ENCODE measurements at regions not wholly inside any gene's neighbourhood (a gene's known extent, or its start where the extent isn't known, plus 50 kb on each side); places are given as distances from the start of the nearest gene placed in this dataset.

GRCh38 chr9:71361357-71361756 is 239.9 kb upstream of the TRPM3 start:
- no peak for ATAC-seq
- TF ChIP-seq TOX (CRISPR knock-in tag; IDR thresholded peaks at IDR 0.05; ENCODE audit: borderline replicate concordance): no peak
- no peak for TF ChIP-seq ESRRG (CRISPR knock-in tag; IDR thresholded peaks at IDR 0.05)
- no peak for TF ChIP-seq CSRNP3 (CRISPR knock-in tag; IDR thresholded peaks at IDR 0.05)
- no peak for TF ChIP-seq PATZ1 (CRISPR knock-in tag; IDR thresholded peaks at IDR 0.05; ENCODE audit: borderline replicate concordance)
- TF ChIP-seq ZNF8 (CRISPR knock-in tag; IDR thresholded peaks at IDR 0.05): no peak
- no peak for TF ChIP-seq ZNF565 (CRISPR knock-in tag; conservative IDR thresholded peaks at IDR 0.05; ENCODE audit: low read depth)
- no peak for TF ChIP-seq ZNF70 (CRISPR knock-in tag; IDR thresholded peaks at IDR 0.05)
- TF ChIP-seq ISL1 (CRISPR knock-in tag; IDR thresholded peaks at IDR 0.05): no peak
- TF ChIP-seq GLIS3 (CRISPR knock-in tag; IDR thresholded peaks at IDR 0.05): no peak
- no peak for TF ChIP-seq CSDC2 (CRISPR knock-in tag; IDR thresholded peaks at IDR 0.05)
- TF ChIP-seq TSHZ2 (CRISPR knock-in tag; IDR thresholded peaks at IDR 0.05): no peak
- TF ChIP-seq RARB (CRISPR knock-in tag; IDR thresholded peaks at IDR 0.05): no peak
- no peak for TF ChIP-seq SNAI2 (CRISPR knock-in tag; IDR thresholded peaks at IDR 0.05)
- TF ChIP-seq ZFP3 (CRISPR knock-in tag; IDR thresholded peaks at IDR 0.05): no peak
- TF ChIP-seq TCF4 (CRISPR knock-in tag; IDR thresholded peaks at IDR 0.05; ENCODE audit: borderline replicate concordance): no peak
- no peak for TF ChIP-seq PPARA (CRISPR knock-in tag; IDR thresholded peaks at IDR 0.05; ENCODE audit: borderline replicate concordance)
- TF ChIP-seq ZFP30 (CRISPR knock-in tag; IDR thresholded peaks at IDR 0.05): no peak
- TF ChIP-seq POU6F1 (CRISPR knock-in tag; IDR thresholded peaks at IDR 0.05; ENCODE audit: borderline replicate concordance, low read depth): no peak
- no peak for TF ChIP-seq ZC3H10 (CRISPR knock-in tag; IDR thresholded peaks at IDR 0.05)
- no peak for TF ChIP-seq ARNTL (CRISPR knock-in tag; IDR thresholded peaks at IDR 0.05; ENCODE audit: borderline replicate concordance, low read depth)

GRCh38 chr9:71357346-71357745 is 235.9 kb upstream of the TRPM3 start:
- no peak for ATAC-seq
- TF ChIP-seq RARB (CRISPR knock-in tag; IDR thresholded peaks at IDR 0.05) (no peak), ARNTL (CRISPR knock-in tag; IDR thresholded peaks at IDR 0.05; ENCODE audit: borderline replicate concordance, low read depth) (no peak), ZFP3 (CRISPR knock-in tag; IDR thresholded peaks at IDR 0.05) (no peak), BACH2 (CRISPR knock-in tag; IDR thresholded peaks at IDR 0.05; ENCODE audit: borderline replicate concordance) (no peak), TCF4 (CRISPR knock-in tag; IDR thresholded peaks at IDR 0.05; ENCODE audit: borderline replicate concordance) (no peak), ESRRG (CRISPR knock-in tag; IDR thresholded peaks at IDR 0.05) (no peak)

GRCh38 chr9:71355884-71356283 is 234.5 kb upstream of the TRPM3 start:
- no peak for ATAC-seq
- TF ChIP-seq ZNF565 (CRISPR knock-in tag; conservative IDR thresholded peaks at IDR 0.05; ENCODE audit: low read depth): no peak

- ATAC-seq: no peak
- TF ChIP-seq ARNTL (CRISPR knock-in tag; IDR thresholded peaks at IDR 0.05; ENCODE audit: borderline replicate concordance, low read depth) (no peak), ZFP3 (CRISPR knock-in tag; IDR thresholded peaks at IDR 0.05) (no peak), CSDC2 (CRISPR knock-in tag; IDR thresholded peaks at IDR 0.05) (no peak), ZNF70 (CRISPR knock-in tag; IDR thresholded peaks at IDR 0.05) (no peak), TCF4 (CRISPR knock-in tag; IDR thresholded peaks at IDR 0.05; ENCODE audit: borderline replicate concordance) (no peak)
Measured at GRCh38 chr9:71353720-71354119, 232.3 kb upstream of the TRPM3 start.
